ENCODE measurements at regions not wholly inside any gene's neighbourhood (a gene's known extent, or its start where the extent isn't known, plus 50 kb on each side); places are given as distances from the start of the nearest gene placed in this dataset.

GRCh38 chr3:67093305-67093704, 95.2 kb downstream of the KBTBD8 start:
- Histone ChIP-seq H3K4me2 (ENCODE audit: low read depth, low read length) (no peak overlapping the region), H3K36me3 (replicated peaks; ENCODE audit: insufficient read depth, low read length) (no peaks in the 10 kb centered on the region), H3K4me1 (ENCODE audit: low read length) (no peaks in the 10 kb centered on the region), H3K4me3 (ENCODE audit: low read length) (no peak overlapping the region), H3K27me3 (replicated peaks; ENCODE audit: insufficient read depth, low read length) (no peaks in the 10 kb centered on the region), H3K9me3 (replicated peaks; ENCODE audit: insufficient read depth, low read length) (no peaks in the 10 kb centered on the region), H3K27ac (ENCODE audit: low read length) (no peak overlapping the region), H2AFZ (ENCODE audit: low read length) (no peak overlapping the region), H3F3A (ENCODE audit: insufficient read depth, low read length) (no peaks in the 10 kb centered on the region), H4K20me1 (ENCODE audit: insufficient read depth, low read length) (no peaks in the 10 kb centered on the region), H3K9me2 (replicated peaks; ENCODE audit: insufficient read depth, low read length) (no peaks in the 10 kb centered on the region), H3K79me2 (ENCODE audit: low read length) (no peaks in the 10 kb centered on the region), H3K9ac (ENCODE audit: low read length) (no peak overlapping the region)
- no peak for DNase-seq
- TF ChIP-seq EZH2 (optimal IDR thresholded peaks at IDR 0.05; ENCODE audit: low read depth, low read length) (no peak), CTCF (IDR thresholded peaks at IDR 0.05; ENCODE audit: low read length) (no peak), EZH2phosphoT487 (IDR thresholded peaks at IDR 0.05; ENCODE audit: low read length) (no peak)

- no peaks in the 10 kb centered on the region for H4K20me1 ChIP-seq (ENCODE audit: insufficient read depth, low read length)
- H3K79me2 ChIP-seq (ENCODE audit: low read length): no peaks in the 10 kb centered on the region
- H3K36me3 ChIP-seq (replicated peaks; ENCODE audit: insufficient read depth, low read length): no peaks in the 10 kb centered on the region
- no peak for DNase-seq
- no peak overlapping the region for H3K4me2 ChIP-seq (ENCODE audit: low read depth, low read length)
- H3K27me3 ChIP-seq (replicated peaks; ENCODE audit: insufficient read depth, low read length): no peaks in the 10 kb centered on the region
- H2AFZ ChIP-seq (ENCODE audit: low read length): no peak overlapping the region
- no peak overlapping the region for H3K27ac ChIP-seq (ENCODE audit: low read length)
- no peak overlapping the region for H3K4me3 ChIP-seq (ENCODE audit: low read length)
- H3K9me3 ChIP-seq (replicated peaks; ENCODE audit: insufficient read depth, low read length): no peaks in the 10 kb centered on the region
- no peaks in the 10 kb centered on the region for H3K4me1 ChIP-seq (ENCODE audit: low read length)
- no peak overlapping the region for H3K9ac ChIP-seq (ENCODE audit: low read length)
- H3F3A ChIP-seq (ENCODE audit: insufficient read depth, low read length): no peaks in the 10 kb centered on the region
- TF ChIP-seq CTCF (IDR thresholded peaks at IDR 0.05; ENCODE audit: low read length): no peak
- no peak for TF ChIP-seq EZH2 (optimal IDR thresholded peaks at IDR 0.05; ENCODE audit: low read depth, low read length)
- no peak for TF ChIP-seq EZH2phosphoT487 (IDR thresholded peaks at IDR 0.05; ENCODE audit: low read length)
- H3K9me2 ChIP-seq (replicated peaks; ENCODE audit: insufficient read depth, low read length): no peaks in the 10 kb centered on the region
Measured at GRCh38 chr3:67094167-67094566, 96.1 kb downstream of the KBTBD8 start.

- Histone ChIP-seq H3K9ac (ENCODE audit: low read length) (no peak overlapping the region), H3K27ac (ENCODE audit: low read length) (no peak overlapping the region), H3K4me1 (ENCODE audit: low read length) (no peaks in the 10 kb centered on the region), H3K9me2 (replicated peaks; ENCODE audit: insufficient read depth, low read length) (no peaks in the 10 kb centered on the region), H3F3A (ENCODE audit: insufficient read depth, low read length) (no peaks in the 10 kb centered on the region), H2AFZ (ENCODE audit: low read length) (no peak overlapping the region), H3K4me2 (ENCODE audit: low read depth, low read length) (no peak overlapping the region), H3K4me3 (ENCODE audit: low read length) (no peak overlapping the region), H3K79me2 (ENCODE audit: low read length) (no peaks in the 10 kb centered on the region), H4K20me1 (ENCODE audit: insufficient read depth, low read length) (no peaks in the 10 kb centered on the region), H3K9me3 (replicated peaks; ENCODE audit: insufficient read depth, low read length) (no peaks in the 10 kb centered on the region), H3K36me3 (replicated peaks; ENCODE audit: insufficient read depth, low read length) (no peaks in the 10 kb centered on the region), H3K27me3 (replicated peaks; ENCODE audit: insufficient read depth, low read length) (no peaks in the 10 kb centered on the region)
- TF ChIP-seq EZH2 (optimal IDR thresholded peaks at IDR 0.05; ENCODE audit: low read depth, low read length) (no peak), EZH2phosphoT487 (IDR thresholded peaks at IDR 0.05; ENCODE audit: low read length) (no peak), CTCF (IDR thresholded peaks at IDR 0.05; ENCODE audit: low read length) (no peak)
- no peak for DNase-seq
Measured at GRCh38 chr3:67094774-67095173, 96.7 kb downstream of the KBTBD8 start.

Measured in MM.1S (cell line).